ENCODE measurements at regions not wholly inside any gene's neighbourhood (a gene's known extent, or its start where the extent isn't known, plus 50 kb on each side); places are given as distances from the start of the nearest gene placed in this dataset.
"Not testable (repeated sequence)": the region's sequence is repeated elsewhere in the genome, so short reads cannot be mapped to it uniquely, and the experiment has no call there.

- no peak for DNase-seq (ENCODE audit: low read depth)
- TF ChIP-seq CTCF (conservative IDR thresholded peaks at IDR 0.05; ENCODE audit: control insufficient read depth, insufficient read depth, low read depth, low read length), result no peak
- H3K4me3 ChIP-seq (ENCODE audit: control insufficient read depth, low read depth, low read length), result no peak overlapping the region
These were observed 751.5 kb upstream of the CCDC179 start for GRCh38 chr11:23611726-23612125.

GRCh38 chr11:23620617-23621016 lies 760.3 kb upstream of the CCDC179 start:
- peak; percentile 1 for DNase-seq (ENCODE audit: low read depth)
- TF ChIP-seq CTCF (conservative IDR thresholded peaks at IDR 0.05; ENCODE audit: control insufficient read depth, insufficient read depth, low read depth, low read length), result no peak

GRCh38 chr11:23632293-23632692 lies 772.0 kb upstream of the CCDC179 start:
- H3K4me3 ChIP-seq (ENCODE audit: control insufficient read depth, low read depth, low read length), result no peak overlapping the region
- DNase-seq (ENCODE audit: low read depth), result no peak
- no peak for TF ChIP-seq CTCF (conservative IDR thresholded peaks at IDR 0.05; ENCODE audit: control insufficient read depth, insufficient read depth, low read depth, low read length)

More at GRCh38 chr11:23620617-23621016, 760.3 kb upstream of the CCDC179 start:
- no peak overlapping the region for H3K4me3 ChIP-seq (ENCODE audit: control insufficient read depth, low read depth, low read length)

- TF ChIP-seq CTCF (conservative IDR thresholded peaks at IDR 0.05; ENCODE audit: control insufficient read depth, insufficient read depth, low read depth, low read length), result no peak
- no peak for DNase-seq (ENCODE audit: low read depth)
- no peak overlapping the region for H3K4me3 ChIP-seq (ENCODE audit: control insufficient read depth, low read depth, low read length)
These were observed 784.2 kb upstream of the CCDC179 start for GRCh38 chr11:23644443-23644842.

- H3K4me3 ChIP-seq (ENCODE audit: control insufficient read depth, low read depth, low read length); DNase-seq (ENCODE audit: low read depth): not testable (repeated sequence)
These were observed 792.1 kb upstream of the CCDC179 start for GRCh38 chr11:23652336-23652735.

GRCh38 chr11:23653071-23653675 lies 792.9 kb upstream of the CCDC179 start:
- TF ChIP-seq CTCF (conservative IDR thresholded peaks at IDR 0.05; ENCODE audit: control insufficient read depth, insufficient read depth, low read depth, low read length), result no peak
- no peak for DNase-seq (ENCODE audit: low read depth)
- H3K4me3 ChIP-seq (ENCODE audit: control insufficient read depth, low read depth, low read length), result no peak overlapping the region

GRCh38 chr11:23668324-23668723 lies 808.0 kb upstream of the CCDC179 start:
- no peak for DNase-seq (ENCODE audit: low read depth)
- no peak overlapping the region for H3K4me3 ChIP-seq (ENCODE audit: control insufficient read depth, low read depth, low read length)
- no peak for TF ChIP-seq CTCF (conservative IDR thresholded peaks at IDR 0.05; ENCODE audit: control insufficient read depth, insufficient read depth, low read depth, low read length)
